PC-3 (cell line): ENCODE measurements at regions not wholly inside any gene's neighbourhood (a gene's known extent, or its start where the extent isn't known, plus 50 kb on each side); places are given as distances from the start of the nearest gene placed in this dataset.

Source experiments
- CTCF ChIP-seq: fragments of 300-600 bp; sonication (generic); conservative IDR thresholded peaks from 2 replicates; pipeline ENCODE4 v1.5.1; 2017; ENCODE audit warnings: antibody characterized with exemption, low read depth, mild to moderate bottlenecking, low read length
- EZH2 ChIP-seq: fragments of 300-600 bp; sonication (generic); IDR thresholded peaks from one replicate; pipeline ENCODE4 v1.6.1; 2017; ENCODE audit warnings: antibody characterized with exemption, mild to moderate bottlenecking, low read length; ENCODE audit not compliant: unreplicated experiment
- EZH2phosphoT487 ChIP-seq: fragments of 300-600 bp; sonication (generic); IDR thresholded peaks from 2 replicates; pipeline ENCODE4 v1.6.1; 2018; ENCODE audit warnings: mild to moderate bottlenecking, antibody characterized with exemption, low read length, borderline replicate concordance

GRCh38 chr17:69870091-69870530 lies 204.9 kb upstream of the KCNJ16 start:
- TF ChIP-seq EZH2 (no peak), CTCF (no peak), EZH2phosphoT487 (no peak)
